Neural cell (in vitro differentiated cells): ENCODE measurements at regions not wholly inside any gene's neighbourhood (a gene's known extent, or its start where the extent isn't known, plus 50 kb on each side); places are given as distances from the start of the nearest gene placed in this dataset.

Experiments
- EP300 ChIP-seq: fragments of 450-650 bp; conservative IDR thresholded peaks from 2 replicates; pipeline ENCODE4 v1.6.1; 2014; ENCODE audit warnings: antibody characterized with exemption, mild to moderate bottlenecking, moderate library complexity; ENCODE audit not compliant: poor library complexity, severe bottlenecking
- EZH2 ChIP-seq: fragments of 200-600, 300-800 bp; shearing (Covaris generic), sonication (generic); IDR thresholded peaks from 2 replicates; pipeline ENCODE4 v1.6.1; 2014; ENCODE audit warnings: antibody characterized with exemption, low read length, borderline replicate concordance, mild to moderate bottlenecking; ENCODE audit not compliant: insufficient read depth, poor library complexity, severe bottlenecking
- MXI1 ChIP-seq: fragments of 450-650 bp; conservative IDR thresholded peaks from 2 replicates; pipeline ENCODE4 v1.6.1; 2014; ENCODE audit warnings: antibody characterized with exemption, mild to moderate bottlenecking; ENCODE audit not compliant: poor library complexity, severe bottlenecking
- POLR2AphosphoS5 ChIP-seq: IDR thresholded peaks from 2 replicates; pipeline ENCODE4 v1.6.1; 2012
- REST ChIP-seq: IDR thresholded peaks from 2 replicates; pipeline ENCODE4 v1.6.1; 2012; ENCODE audit warnings: borderline replicate concordance
- SMC3 ChIP-seq: fragments of 450-650 bp; conservative IDR thresholded peaks from 2 replicates; pipeline ENCODE4 v1.6.1; 2014; ENCODE audit warnings: antibody characterized with exemption, mild to moderate bottlenecking, moderate library complexity; ENCODE audit not compliant: poor library complexity
- TF ChIP-seq, protein P1 (sequence below): fragments of 450-650 bp; IDR thresholded peaks from 2 replicates; pipeline ENCODE4 v1.5.1; 2014; ENCODE audit warnings: antibody characterized with exemption, mild to moderate bottlenecking, moderate library complexity; ENCODE audit not compliant: poor library complexity, severe bottlenecking

- TF ChIP-seq EZH2 (no peak), REST (no peak), EP300 (no peak), POLR2AphosphoS5 (no peak), MXI1 (no peak), SMC3 (no peak)
- TF ChIP-seq, protein P1, sequence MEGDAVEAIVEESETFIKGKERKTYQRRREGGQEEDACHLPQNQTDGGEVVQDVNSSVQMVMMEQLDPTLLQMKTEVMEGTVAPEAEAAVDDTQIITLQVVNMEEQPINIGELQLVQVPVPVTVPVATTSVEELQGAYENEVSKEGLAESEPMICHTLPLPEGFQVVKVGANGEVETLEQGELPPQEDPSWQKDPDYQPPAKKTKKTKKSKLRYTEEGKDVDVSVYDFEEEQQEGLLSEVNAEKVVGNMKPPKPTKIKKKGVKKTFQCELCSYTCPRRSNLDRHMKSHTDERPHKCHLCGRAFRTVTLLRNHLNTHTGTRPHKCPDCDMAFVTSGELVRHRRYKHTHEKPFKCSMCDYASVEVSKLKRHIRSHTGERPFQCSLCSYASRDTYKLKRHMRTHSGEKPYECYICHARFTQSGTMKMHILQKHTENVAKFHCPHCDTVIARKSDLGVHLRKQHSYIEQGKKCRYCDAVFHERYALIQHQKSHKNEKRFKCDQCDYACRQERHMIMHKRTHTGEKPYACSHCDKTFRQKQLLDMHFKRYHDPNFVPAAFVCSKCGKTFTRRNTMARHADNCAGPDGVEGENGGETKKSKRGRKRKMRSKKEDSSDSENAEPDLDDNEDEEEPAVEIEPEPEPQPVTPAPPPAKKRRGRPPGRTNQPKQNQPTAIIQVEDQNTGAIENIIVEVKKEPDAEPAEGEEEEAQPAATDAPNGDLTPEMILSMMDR: no peak
Observed at GRCh38 chr11:109298865-109299264, 123.1 kb upstream of the C11orf87 start.
